Upper lobe of left lung (tissue), 6 donors: ENCODE measurements at regions not wholly inside any gene's neighbourhood (a gene's known extent, or its start where the extent isn't known, plus 50 kb on each side); places are given as distances from the start of the nearest gene placed in this dataset.
A peak's percentile ranks its signal among the peaks of the same experiment; 100 is the strongest.

ENCODE experiments used
- ATAC-seq, 2 donors: fragments of 200-7000 bp; cut with Tn5 transposase; one replicate each; pipeline ENCODE4 v1.9.1; 2022; ENCODE audit warnings: mild to moderate bottlenecking in 2 of 2, moderate library complexity in 2 of 2; ENCODE audit not compliant: low FRiP score in 2 of 2
- DNase-seq, 2 donors: peaks; one replicate each; pipeline ENCODE4 v3.0.0-alpha.2; 2019 to 2020
- H3K27ac ChIP-seq, 4 donors: fragments of 200-600 bp; sonication (generic); one replicate each; pipeline ENCODE4 v1.5.1; 2016 to 2019
- H3K27me3 ChIP-seq, 4 donors: fragments of 200-600 bp; sonication (generic); one replicate each; pipeline ENCODE4 v1.5.1; 2017 to 2019
- H3K36me3 ChIP-seq, 4 donors: fragments of 200-600 bp; sonication (generic); one replicate each; pipeline ENCODE4 v1.5.1; 2016 to 2019
- H3K4me1 ChIP-seq, 4 donors: fragments of 200-600 bp; sonication (generic); one replicate each; pipeline ENCODE4 v1.5.1; 2018 to 2019
- H3K4me3 ChIP-seq, 4 donors: fragments of 200-600 bp; sonication (generic); one replicate each; pipeline ENCODE4 v1.5.1; 2017 to 2019; ENCODE audit warnings: mild to moderate bottlenecking in 2 of 4, moderate library complexity in 1 of 4
- H3K9me3 ChIP-seq, 4 donors: fragments of 200-600 bp; sonication (generic); one replicate each; pipeline ENCODE4 v1.5.1; 2018 to 2019
- CTCF ChIP-seq, 6 experiments: fragments of 450-650 bp in 4 of 6; fragments of 200-600 bp in 2 of 6; sonication (generic) in 2 of 6; IDR thresholded peaks; one replicate each; pipeline ENCODE4 v1.5.1; 2016 to 2019; ENCODE audit warnings: antibody characterized with exemption in 6 of 6
- EP300 ChIP-seq, 4 donors: sonication (generic); formaldehyde crosslinking; IDR thresholded peaks; one replicate each; pipeline ENCODE4 v1.5.1; 2017; ENCODE audit warnings: antibody characterized with exemption in 4 of 4, control low read depth in 2 of 4
- POLR2A ChIP-seq, 4 donors: fragments of 450-650 bp; IDR thresholded peaks; one replicate each; pipeline ENCODE4 v1.5.1; 2016 to 2017; ENCODE audit warnings: antibody characterized with exemption in 4 of 4, mild to moderate bottlenecking in 2 of 4
- POLR2AphosphoS5 ChIP-seq, 2 donors: sonication (generic); formaldehyde crosslinking; IDR thresholded peaks; one replicate each; pipeline ENCODE4 v1.5.1; 2017; ENCODE audit warnings: antibody characterized with exemption in 2 of 2
- WGBS, 2 donors: methylation state at CpG; one replicate each; pipeline ENCODE4 v1.1.5; 2017 to 2018; 5-methylcytosine and 5-hydroxymethylcytosine counted together
- donor health status: DM: no; HTN: no; CAD: no; lungs with moderate emphysema.
- donor health status: DM: no; HTN: yes; CAD: no; lungs with severe emphysema.

- no peaks in the 10 kb centered on the region for H3K36me3 ChIP-seq
- no peaks in the 10 kb centered on the region for H3K27me3 ChIP-seq
- DNase-seq (no peak), ATAC-seq (no peak)
- no peak overlapping the region for H3K27ac ChIP-seq
- no peak for TF ChIP-seq POLR2A (IDR thresholded peaks at IDR 0.05)
- no peak for TF ChIP-seq EP300 (IDR thresholded peaks at IDR 0.05)
- TF ChIP-seq CTCF (IDR thresholded peaks at IDR 0.05): no peak
- no peak for TF ChIP-seq POLR2AphosphoS5 (IDR thresholded peaks at IDR 0.05)
- no peak overlapping the region for H3K4me3 ChIP-seq
- H3K4me1 ChIP-seq: no peaks in the 10 kb centered on the region
- no peaks in the 10 kb centered on the region for H3K9me3 ChIP-seq
Measured at GRCh38 chr11:24348908-24349307, 147.9 kb upstream of the LUZP2 start.

- no peak overlapping the region for H3K4me3 ChIP-seq
- no peak overlapping the region for H3K27ac ChIP-seq
- H3K4me1 ChIP-seq: no peaks in the 10 kb centered on the region
- 28 to 46% methylated on average over 2 of the region's 2 CpGs for WGBS, 2 donors
- H3K27me3 ChIP-seq: no peaks in the 10 kb centered on the region
- no peaks in the 10 kb centered on the region for H3K36me3 ChIP-seq
- TF ChIP-seq EP300 (IDR thresholded peaks at IDR 0.05): no peak
- TF ChIP-seq POLR2A (IDR thresholded peaks at IDR 0.05): no peak
- no peak for TF ChIP-seq CTCF (IDR thresholded peaks at IDR 0.05)
- TF ChIP-seq POLR2AphosphoS5 (IDR thresholded peaks at IDR 0.05): no peak
- DNase-seq: no peak
- H3K9me3 ChIP-seq: no peaks in the 10 kb centered on the region
- no peak for ATAC-seq
Measured at GRCh38 chr11:24351179-24351578, 145.7 kb upstream of the LUZP2 start.

GRCh38 chr11:24356501-24356900 is 140.4 kb upstream of the LUZP2 start:
- TF ChIP-seq EP300 (IDR thresholded peaks at IDR 0.05): no peak
- no peak for TF ChIP-seq POLR2AphosphoS5 (IDR thresholded peaks at IDR 0.05)
- TF ChIP-seq CTCF (IDR thresholded peaks at IDR 0.05): no peak
- TF ChIP-seq POLR2A (IDR thresholded peaks at IDR 0.05): no peak
- Histone ChIP-seq H3K27me3 (no peaks in the 10 kb centered on the region), H3K9me3 (no peaks in the 10 kb centered on the region), H3K36me3 (no peaks in the 10 kb centered on the region), H3K4me3 (no peak overlapping the region), H3K4me1 (no peaks in the 10 kb centered on the region), H3K27ac (no peak overlapping the region)
- DNase-seq (no peak), ATAC-seq (no peak)
- WGBS, 2 donors: 69 to 80% methylated on average over 3 of the region's 3 CpGs

GRCh38 chr11:24357620-24358410 is 139.0 kb upstream of the LUZP2 start:
- Histone ChIP-seq H3K36me3 (no peaks in the 10 kb centered on the region), H3K27me3 (no peaks in the 10 kb centered on the region), H3K27ac (no peak overlapping the region), H3K4me3 (no peak overlapping the region), H3K9me3 (no peaks in the 10 kb centered on the region), H3K4me1 (no peaks in the 10 kb centered on the region)
- no peak for DNase-seq
- TF ChIP-seq EP300 (IDR thresholded peaks at IDR 0.05) (no peak), CTCF (IDR thresholded peaks at IDR 0.05) (no peak), POLR2A (IDR thresholded peaks at IDR 0.05) (no peak), POLR2AphosphoS5 (IDR thresholded peaks at IDR 0.05) (no peak)
- WGBS, 2 donors: 52 to 60% methylated on average over 8 of the region's 8 CpGs
- ATAC-seq: peak in 1 of 2 donors; percentile 19

GRCh38 chr11:24372491-24372890 is 124.4 kb upstream of the LUZP2 start:
- WGBS, 2 donors: 73 to 78% methylated on average over 1 of the region's 1 CpG
- no peaks in the 10 kb centered on the region for H3K36me3 ChIP-seq
- H3K4me3 ChIP-seq: no peak overlapping the region
- no peak for ATAC-seq
- H3K4me1 ChIP-seq: no peaks in the 10 kb centered on the region
- TF ChIP-seq POLR2A (IDR thresholded peaks at IDR 0.05) (no peak), EP300 (IDR thresholded peaks at IDR 0.05) (no peak)
- DNase-seq: no peak
- no peaks in the 10 kb centered on the region for H3K27me3 ChIP-seq
- H3K27ac ChIP-seq: no peak overlapping the region
- no peaks in the 10 kb centered on the region for H3K9me3 ChIP-seq
